ENCODE measurements at regions not wholly inside any gene's neighbourhood (a gene's known extent, or its start where the extent isn't known, plus 50 kb on each side); places are given as distances from the start of the nearest gene placed in this dataset.

DNA sequence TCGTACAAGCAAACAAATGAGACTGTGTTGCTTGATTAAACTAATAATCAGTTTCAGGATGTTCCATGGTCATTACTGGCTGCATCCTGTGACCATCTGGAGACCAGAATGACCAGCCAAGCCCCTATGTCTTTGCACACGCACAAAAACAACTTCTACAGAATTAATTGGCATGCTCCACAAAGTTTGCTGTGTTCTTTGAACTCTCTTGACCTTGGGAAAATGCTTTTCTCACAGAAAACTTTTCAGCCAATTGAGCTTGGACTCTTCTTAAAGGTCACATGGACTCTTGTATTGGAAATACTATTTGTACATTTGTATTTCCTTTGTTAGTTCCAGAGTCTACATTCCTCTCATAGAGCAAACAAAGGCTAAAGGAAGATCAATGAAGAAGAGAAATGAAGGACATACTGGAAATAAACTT is 147.8 kb downstream of the ARRDC3 start:
- no peak for DNase-seq

- no peak for DNase-seq
Observed at GRCh38 chr5:91232523-91232922, 150.6 kb downstream of the ARRDC3 start.

- DNase-seq = no peak
Observed at GRCh38 chr5:91229031-91229727, 153.9 kb downstream of the ARRDC3 start.

DNA sequence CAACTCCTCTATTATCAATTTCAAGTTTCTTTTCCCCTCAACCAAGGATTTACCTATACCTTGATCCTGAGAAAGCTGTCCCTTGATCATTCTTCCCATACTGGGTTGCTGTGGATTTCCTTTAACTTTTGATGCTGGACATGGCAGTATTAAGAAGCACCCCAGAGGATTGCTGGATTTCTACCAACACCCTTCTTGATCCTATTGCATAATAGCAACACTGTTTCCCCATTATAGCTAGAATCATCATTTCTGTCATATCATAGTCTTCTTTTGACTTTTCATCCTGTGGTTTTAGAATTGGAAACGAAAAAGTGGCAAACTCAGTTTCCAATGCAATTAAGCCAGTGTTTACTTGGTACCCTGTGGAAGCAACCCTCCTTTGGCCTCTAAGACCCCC is 154.9 kb downstream of the ARRDC3 start:
- DNase-seq = no peak

DNA sequence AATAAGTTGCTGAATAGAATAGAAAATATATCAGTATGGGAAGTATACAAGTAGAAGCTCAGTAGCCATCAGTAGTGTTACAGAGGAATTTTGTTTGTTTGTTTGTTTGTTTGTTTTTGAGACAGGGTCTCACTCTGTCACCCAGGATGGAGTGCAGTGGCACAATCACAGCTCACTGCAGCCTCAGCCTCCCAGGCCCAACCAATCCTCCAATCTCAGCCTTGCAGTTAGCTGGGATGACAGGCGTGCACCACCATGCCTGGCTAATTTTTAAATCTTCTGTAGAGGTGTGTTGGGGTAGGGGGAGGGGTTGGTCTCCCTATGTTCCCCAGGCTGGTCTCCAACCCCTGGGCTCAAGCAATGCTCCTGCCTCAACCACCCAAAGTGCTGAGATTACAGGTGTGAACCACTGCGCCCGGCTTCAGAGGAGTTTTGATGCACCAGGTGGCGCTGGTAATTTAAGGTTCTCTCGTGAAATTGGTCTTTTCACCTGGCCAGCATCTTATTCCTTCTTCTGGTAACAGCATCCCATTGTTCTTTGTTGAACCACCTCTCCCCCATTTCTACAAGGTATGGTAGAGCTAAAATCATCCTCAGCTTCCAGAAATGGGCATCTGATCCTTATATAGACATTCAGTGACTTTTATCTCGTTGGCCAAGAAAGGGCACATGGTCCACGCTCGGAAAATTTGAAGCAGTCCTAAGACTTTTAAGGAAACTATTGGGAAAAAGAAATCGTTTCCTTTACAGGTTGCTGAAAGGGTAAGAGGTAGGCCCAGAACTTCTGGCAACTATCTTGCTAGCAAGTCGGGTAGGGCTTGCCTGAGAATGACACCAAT is 157.1 kb downstream of the ARRDC3 start:
- DNase-seq = peak; percentile 57

DNA sequence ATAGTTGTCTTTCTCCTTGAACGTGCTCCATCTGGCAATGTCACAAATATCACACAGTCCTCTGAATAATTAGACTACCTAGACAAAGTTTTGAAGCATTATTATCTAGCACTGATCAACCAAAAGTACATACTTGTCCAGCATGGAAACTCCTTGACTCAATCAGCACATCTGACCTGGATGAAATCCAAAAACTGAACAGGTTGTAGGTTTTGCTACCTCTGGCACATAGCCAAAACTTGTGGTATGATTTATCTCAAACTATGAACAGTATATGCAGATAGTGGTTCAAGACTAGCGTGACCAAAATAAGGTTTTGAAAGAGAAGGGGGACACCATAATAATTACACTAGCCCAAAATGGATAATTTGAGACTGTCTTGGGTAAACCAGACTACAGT is 158.1 kb downstream of the ARRDC3 start:
- no peak for DNase-seq

DNA sequence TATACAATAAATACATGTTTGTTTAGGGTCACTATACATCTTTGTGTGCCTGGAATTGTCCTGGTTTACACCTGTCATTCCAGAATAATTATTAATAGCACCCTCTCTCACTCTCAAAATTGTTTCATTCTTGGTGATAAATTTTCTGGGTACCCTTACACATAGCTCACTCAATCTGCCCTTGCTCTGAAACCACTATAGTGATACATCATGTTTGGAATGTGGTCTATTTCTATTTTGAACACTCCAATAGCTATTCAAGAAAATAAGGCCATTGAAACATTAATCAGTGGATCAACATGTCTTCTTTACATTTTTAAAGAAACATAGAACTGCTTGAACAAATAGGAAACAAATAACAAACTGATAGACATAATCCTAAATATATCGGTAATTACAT is 158.7 kb downstream of the ARRDC3 start:
- no peak for DNase-seq

- no peak for DNase-seq
Observed at GRCh38 chr5:91223886-91224285, 159.2 kb downstream of the ARRDC3 start.

GRCh38 chr5:91222482-91222881 is 160.6 kb downstream of the ARRDC3 start:
- DNase-seq = no peak

- no peak for DNase-seq
Observed at GRCh38 chr5:91221917-91222316, 161.2 kb downstream of the ARRDC3 start.

GRCh38 chr5:91219803-91220371 is 163.2 kb downstream of the ARRDC3 start:
- DNase-seq = peak; percentile 4

DNA sequence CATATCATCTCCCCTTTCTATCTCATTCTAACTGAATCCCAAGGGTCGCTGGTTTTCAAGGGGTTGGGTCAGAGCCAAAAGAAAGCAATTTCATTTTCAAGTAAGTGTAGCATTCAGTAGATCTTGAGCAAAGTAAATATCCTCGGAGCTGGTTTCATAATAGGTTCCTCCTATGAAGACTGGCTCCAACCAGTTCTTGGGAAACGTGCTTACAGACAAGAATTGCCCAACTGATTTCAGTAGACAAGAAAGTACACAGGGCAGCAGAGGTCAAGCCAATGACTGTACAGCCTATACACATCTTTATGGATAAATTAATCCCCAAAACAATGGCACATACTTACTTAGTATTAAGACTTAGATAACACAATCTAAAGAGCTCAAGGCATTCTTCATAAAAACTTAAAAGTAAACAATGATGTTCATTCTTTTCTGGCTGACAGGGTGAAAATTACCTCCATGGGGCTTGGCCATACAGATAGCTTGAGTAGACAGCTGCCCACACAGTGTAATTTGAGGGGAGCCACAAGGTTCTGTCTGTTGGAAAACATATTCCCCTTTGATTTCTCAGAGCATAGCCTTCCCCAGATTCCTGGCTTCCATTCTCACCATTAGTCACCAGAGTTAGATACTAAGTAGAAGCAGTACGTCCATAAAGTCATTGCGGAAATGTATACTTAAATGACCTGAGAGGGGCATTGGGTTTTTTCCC is 163.9 kb downstream of the ARRDC3 start:
- no peak for DNase-seq

- no peak for DNase-seq
Observed at GRCh38 chr5:91217859-91218258, 165.3 kb downstream of the ARRDC3 start.

GRCh38 chr5:91214571-91214970 is 168.5 kb downstream of the ARRDC3 start:
- no peak for DNase-seq
